Astrocyte of the hippocampus (primary cell): ENCODE measurements at regions not wholly inside any gene's neighbourhood (a gene's known extent, or its start where the extent isn't known, plus 50 kb on each side); places are given as distances from the start of the nearest gene placed in this dataset.
A peak's percentile ranks its signal among the peaks of the same experiment; 100 is the strongest.

Experiments
- DNase-seq: peaks from one replicate; pipeline ENCODE4 v3.0.0; 2011; ENCODE audit warnings: low read depth, low spot score

DNA sequence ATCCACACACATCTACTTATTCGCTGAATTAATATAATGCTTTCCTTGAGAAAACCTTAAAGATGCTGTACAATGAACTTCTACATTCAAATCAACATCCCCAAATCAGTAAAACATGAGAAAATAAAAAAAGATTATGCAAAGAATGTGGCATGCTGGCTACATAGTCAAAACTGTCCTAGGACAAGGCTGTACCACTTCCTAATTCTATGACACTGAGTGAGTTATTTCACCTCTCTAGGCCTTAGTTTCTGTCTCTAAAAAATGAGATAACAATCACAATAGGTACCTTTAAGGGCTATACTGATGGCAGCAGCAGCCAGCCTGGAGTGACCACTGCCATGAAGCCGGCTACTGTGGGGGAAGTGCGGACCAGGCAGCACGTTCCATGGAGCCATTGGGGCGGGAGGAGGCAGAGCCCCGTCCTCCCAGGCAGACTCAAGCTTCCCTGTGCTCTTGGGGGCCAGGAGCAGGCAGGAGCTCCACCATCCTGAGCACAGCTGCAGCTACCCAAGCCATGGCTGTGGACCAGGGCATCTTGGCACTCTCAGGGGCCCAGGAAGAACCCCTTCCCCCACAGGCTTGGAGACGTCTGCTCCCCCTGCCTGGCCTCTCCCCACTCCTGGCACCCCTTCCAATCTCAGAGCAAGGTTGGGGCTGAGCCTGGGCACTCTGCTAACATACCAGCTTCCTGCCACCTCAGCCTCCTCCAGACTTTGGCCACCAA, 110.2 kb downstream of the ELAPOR2 start:
- DNase-seq, result no peak

DNA sequence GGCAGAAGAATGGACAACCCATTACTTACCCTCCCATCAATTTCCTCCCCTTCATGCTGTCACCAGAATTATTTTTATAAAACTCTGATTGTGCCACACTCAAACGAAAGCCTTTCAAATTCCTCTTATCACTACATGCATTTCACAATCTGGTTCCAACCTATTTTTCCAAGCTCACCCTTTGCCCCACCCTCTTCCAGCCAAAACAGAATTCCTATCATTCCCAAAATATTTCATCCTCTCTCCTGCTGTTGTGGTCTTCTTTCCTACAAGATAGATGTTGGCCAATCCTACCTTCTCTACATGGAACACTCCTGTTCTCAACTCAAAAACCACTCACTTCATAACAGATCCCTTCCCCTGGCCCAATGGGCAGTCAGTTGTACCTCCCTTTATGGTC, 111.5 kb downstream of the ELAPOR2 start:
- DNase-seq, result no peak

DNA sequence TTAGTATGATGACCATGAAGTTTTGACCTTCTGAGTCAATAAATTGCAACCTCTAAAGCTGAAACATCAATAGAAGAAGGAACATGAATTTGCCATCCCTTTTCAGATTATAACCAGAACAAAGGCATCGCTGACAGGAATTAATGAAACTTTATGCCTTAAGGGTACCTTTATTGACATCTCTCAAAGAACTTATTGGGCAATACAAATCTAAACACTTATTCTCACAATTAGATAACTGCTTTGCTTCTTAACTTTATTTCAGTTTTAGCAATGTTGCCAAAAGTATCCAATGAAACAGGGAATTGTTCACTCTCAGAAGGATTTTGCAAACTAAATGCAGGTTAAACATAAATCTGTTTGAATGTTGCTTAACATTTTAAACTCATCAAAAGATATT, 116.0 kb downstream of the ELAPOR2 start:
- DNase-seq, result no peak

DNA sequence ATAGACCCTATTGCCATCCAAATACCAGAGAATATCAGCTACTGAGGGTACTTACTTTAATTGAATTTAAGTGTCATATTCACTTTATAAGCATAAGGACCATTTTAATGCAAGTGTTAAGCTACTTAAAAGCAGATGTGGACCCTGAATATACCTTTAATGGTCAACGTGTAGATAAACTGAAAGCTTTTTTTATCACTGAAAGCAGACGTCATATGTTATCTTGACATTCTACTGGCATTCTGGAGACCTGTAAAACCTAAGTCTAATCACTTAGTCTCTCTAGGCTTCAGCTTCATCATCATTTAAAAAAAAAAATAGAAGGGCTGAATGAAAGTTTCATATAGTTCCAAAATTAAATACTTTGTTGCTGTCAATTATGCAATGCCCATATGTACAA, 116.5 kb downstream of the ELAPOR2 start:
- DNase-seq, result no peak

DNA sequence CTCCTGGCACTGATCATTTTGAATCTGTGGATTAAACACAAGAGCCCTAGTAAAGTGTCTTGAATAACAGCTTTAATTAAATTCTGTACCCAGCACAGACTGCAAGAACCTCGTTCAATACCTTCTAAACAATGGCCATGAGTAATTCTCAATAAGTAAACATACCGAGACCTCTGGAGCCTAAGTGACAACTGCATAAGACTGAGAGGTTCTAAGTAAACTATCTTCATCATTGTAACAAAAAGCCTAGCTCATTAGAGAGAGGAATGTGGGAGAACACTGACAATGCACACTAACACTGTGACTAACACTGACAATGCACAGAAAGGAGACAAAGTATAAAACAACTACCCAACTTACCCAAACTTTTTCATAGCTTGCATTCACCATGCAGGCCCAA, 117.4 kb downstream of the ELAPOR2 start:
- peak; percentile 26 for DNase-seq

DNA sequence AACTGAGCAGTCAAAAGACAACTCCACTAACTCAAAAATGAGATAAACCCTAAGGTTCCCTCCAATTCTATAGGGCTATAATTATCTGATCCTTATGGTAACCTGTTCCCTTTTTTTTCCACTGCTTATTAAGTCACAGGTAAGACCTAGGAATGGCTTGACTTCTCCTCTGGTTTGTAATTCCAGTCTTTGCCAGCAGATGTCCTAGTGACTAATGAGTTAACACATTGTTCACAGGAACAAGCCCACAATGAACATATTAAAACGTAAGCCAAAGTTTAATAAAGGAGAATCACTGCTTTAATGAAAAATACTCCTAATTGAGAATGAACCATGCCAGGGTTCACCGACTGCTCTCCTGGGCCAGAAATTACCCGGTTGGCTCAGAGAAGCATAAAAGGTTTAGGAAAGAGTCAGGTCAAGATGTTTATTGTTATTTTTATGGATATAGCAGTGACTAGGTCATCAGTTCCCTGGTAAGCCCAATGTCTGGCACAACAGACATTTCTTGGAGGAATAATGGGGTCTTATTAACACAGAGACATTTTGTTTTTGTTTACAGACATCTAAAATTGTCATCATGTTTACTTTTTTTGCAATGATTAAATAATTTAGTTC, 120.1 kb downstream of the ELAPOR2 start:
- peak; percentile 80 for DNase-seq

DNA sequence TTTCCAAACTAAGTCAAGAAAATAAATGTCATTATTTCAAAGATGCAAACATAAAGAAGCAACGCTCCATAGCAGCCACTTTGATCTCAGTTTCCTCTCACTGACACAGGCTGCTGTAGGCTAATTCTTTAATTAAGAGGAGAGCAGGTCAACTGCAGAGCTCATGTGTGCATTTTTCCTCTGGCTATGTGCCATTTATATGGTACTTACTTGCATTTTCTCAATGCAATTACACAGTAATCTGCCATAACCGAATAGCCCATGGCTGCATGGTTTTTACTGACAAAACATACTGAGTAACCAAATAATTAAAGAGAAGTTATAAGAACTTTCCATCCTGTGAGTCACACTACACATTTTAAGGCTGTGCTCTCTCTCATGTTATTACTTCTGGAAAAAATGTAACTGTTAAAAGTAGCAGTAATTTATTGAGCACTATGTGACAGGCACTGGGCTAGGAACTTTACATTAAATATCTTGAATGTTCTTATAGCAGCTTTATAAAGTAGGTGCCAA, 122.0 kb downstream of the ELAPOR2 start:
- no peak for DNase-seq

DNA sequence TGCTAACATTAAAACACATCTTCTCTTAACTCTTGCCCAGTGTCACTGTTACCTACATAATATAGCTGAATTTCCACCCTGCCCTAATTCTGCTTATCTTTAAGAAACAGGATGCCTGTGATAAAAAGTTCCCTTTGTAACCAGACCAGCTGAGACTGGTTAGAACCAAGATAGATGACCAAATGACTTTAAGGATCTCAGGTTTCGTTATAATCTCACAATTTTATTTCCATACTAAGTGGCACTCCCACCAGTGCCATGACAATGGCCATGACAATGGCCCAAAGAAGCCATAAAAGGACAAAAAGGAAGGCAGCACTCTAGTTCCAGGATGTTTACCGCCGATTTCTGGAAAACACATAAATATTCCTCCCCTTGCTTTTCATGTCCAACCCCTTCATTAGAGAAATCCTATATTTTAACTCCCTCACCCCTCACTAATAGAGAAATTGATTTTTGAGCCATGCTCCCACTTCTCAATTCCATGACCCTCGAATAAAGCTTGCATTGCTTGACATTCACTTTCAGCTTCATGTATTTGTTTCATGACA, 126.1 kb downstream of the ELAPOR2 start:
- DNase-seq, result no peak

DNA sequence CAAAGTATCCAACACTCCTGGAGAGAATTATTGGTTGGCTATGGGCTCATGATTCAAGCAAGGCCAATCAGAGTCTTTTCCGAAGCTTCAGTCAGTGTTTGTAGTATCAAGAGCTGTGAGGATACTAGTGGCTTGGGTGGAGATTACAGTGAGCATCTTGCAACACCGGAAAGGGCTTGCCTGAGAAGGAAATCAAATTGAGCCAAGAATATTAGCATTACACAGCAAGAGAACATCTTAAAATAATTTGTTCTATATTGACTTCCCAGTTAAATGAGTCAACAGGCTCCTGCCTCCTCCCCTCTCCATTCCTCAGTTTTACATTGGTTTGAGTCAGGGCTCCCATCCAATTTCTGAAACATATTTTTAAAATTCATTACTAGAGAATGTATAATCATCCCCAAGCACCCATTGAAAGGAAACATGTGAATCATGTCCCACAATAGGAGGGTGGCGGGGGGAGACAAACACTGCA, 127.4 kb downstream of the ELAPOR2 start:
- peak; percentile 25 for DNase-seq

DNA sequence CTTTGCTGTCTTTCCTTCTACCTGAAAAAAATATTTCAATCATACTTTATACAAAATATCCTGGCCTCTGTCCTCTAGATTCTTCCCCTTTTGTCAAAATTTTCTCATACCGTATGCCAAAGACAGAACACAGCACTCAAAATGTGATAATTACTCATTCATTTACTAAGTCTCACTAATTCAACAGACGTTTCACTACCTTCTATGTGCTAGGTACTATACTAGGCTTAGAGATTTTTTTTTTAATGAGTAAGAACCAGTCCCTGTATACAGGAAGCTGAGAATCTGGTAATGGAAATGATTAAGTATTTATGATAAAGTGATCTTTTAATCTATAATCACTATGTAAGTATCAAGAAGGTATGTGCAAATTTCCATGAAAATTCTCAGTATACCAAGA, 128.0 kb downstream of the ELAPOR2 start:
- no peak for DNase-seq

DNA sequence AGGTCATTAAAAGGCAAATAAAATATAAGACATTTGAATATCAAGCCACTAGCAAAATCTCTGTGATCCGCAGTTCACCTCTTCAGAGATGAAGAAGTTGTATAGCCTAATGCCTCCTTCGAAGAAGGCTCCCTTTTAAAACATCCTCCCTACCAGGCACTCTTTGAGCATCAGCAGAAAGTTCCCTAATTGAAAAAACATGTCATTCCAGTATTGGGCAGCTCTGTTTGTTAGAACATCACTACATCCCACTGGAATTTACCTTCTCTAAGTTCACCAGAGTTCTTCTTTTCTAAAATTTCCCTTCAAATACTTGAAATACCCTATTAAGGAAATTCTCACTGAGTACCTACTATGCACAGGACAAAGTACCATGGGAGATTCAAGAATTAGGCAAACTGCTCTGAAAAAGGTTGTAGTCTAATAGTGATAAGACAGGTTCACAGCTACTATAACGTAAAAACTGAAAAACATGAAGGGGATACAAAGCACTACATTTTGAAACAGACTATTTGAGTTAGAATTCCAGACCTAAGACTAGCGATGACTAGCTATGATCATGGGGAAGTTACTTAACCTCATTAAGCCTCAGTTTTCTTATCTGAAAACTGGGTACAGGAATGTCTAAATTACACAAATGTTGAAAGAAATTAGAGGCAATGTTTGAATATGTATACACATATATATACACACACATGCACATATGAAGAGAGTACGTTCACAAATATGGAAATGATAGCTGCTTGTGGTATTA, 128.7 kb downstream of the ELAPOR2 start:
- DNase-seq, result no peak

DNA sequence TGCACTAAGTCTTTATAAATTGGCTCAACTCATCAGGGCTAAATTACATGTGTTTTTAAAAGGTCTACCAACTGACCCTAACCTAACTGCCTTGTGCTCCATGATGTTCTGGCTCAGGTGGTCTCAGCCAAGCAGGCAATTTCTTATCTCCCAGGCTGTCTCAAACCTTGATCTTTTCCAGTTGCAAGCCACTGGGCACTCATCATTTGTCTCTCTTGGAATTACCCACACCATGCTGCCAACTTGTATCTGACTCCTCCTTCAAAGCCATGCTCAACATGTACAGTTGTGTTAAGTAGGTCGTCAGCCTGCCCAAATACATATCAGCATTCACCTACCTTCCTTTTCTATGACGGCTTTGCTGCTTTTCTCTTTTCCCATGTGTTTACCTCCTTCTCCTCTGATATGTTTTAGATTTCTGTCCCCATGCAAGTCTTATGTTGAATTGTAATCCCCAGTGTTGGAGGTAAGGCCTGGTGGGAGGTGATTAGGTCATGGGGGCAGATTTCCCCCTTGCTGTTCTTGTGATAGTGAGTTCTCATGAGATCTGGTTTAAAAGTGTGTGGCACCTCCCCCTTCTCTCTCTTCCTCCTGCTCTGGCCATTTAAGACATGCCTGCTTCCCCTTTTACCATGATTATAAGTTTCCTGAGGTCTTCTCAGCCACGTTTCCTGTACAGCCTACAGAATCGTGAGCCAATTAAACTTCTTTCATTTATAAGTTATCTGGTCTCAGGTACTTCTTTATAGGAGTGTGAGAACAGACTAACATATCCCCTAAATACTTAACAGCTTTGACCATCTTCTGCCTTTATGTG, 130.0 kb downstream of the ELAPOR2 start:
- DNase-seq, result no peak

DNA sequence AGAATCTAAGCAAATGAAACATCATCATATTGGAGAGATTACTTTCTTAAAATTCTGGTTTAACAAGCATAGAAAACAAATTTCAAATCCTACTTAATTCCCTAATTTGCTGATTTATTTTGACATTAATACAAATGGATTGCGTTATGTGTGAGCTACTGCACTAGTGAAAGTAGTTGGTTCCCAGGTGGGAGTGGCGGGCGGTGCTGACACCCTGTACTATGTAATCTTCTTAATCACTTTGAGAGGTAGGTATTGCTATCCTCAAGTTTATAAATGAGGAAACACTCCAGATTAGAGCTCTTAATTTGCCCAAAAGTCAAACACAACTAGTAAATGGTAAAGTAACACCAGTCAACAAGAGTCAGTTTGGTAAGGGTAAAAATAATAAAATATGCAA, 131.1 kb downstream of the ELAPOR2 start:
- no peak for DNase-seq

DNA sequence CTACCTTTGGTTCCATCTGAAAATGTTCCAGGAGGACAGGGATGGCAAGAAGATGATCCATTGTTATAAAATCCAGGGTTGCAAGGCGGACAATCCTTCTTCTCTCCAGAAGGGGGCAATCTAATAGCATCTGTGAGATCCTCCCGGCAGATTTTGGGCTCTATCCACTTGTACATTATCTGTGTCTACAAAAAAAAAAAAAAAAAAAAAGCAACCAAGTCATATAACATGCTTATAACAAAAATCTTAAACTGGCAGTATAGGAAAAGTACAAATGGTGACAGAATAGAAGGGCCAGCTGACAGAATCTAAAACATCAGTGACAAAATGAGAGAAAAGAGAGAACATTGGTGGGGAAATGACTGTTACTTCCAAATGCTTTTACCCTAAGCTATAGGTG, 132.7 kb downstream of the ELAPOR2 start:
- peak; percentile 63 for DNase-seq

DNA sequence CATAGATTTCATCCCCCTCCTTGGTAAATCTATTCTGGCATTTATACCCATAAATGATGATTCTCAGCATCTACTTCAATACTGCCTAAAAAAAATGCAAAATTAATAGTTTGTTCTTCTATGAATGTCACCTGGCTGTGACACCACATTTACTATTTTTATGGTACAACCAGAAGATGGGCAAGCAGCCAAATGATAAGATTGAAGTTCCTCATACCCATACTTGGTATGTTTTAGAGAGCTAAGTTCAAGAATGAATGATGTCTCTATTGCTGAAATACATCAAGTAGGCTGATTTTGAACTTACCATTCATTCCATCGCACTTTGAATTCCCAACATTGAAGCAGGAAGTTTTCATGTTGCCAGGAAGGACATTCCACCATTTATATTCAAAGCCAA, 134.2 kb downstream of the ELAPOR2 start:
- DNase-seq, result no peak

DNA sequence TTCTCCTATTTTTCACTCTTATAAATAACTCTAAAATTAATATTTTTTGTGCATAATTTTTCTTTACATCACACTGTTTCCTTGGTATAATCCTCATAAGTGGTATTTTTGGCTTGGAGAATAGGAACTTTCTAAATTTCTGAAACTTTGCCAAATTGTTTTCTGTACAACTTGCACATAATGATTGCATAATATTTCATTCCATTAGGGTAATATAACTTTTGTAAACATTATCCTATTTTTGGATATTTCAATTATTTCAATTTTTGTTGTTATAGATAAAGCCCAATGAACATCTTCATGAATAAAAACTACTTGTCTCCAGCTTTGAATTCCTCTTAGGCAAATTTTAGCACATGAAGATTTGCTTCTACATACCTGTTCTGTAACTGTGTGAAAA, 135.9 kb downstream of the ELAPOR2 start:
- DNase-seq, result no peak

DNA sequence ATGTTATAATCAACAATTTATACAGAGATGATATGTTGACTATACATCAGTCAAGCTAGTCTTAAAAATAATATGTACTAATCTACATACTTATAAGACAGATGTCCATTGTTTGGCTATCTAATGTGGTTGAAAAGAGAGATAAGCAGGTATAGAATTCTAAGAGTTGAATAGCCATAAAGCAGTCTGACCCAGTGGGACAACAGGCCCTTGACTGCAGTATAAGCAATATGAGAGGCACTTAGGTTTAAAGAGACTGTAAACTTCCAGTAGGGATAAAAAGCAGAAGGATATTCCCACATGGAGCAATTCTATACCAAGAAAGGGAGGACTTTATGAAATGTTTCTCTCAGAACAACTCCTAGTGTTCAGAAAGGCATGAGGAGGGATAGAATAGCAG, 139.3 kb downstream of the ELAPOR2 start:
- no peak for DNase-seq

DNA sequence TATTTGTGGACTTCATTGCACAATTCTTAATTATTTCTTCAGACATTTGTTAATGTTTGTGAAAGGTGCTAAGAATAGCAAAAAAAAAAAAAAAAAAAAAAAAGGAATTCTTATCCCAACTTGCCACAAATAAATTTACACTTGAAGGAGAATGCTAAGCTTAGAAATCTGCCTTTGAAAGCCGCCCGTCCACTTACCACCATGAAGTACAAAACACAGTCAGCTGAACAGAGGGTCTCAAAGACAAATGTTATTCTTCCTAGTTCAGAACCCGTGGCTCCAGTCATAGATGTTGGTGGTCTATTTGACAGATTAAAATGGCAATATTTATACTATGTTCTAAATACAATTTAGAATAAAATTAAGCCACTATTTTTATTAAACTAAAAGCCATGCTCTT, 141.2 kb downstream of the ELAPOR2 start:
- no peak for DNase-seq

DNA sequence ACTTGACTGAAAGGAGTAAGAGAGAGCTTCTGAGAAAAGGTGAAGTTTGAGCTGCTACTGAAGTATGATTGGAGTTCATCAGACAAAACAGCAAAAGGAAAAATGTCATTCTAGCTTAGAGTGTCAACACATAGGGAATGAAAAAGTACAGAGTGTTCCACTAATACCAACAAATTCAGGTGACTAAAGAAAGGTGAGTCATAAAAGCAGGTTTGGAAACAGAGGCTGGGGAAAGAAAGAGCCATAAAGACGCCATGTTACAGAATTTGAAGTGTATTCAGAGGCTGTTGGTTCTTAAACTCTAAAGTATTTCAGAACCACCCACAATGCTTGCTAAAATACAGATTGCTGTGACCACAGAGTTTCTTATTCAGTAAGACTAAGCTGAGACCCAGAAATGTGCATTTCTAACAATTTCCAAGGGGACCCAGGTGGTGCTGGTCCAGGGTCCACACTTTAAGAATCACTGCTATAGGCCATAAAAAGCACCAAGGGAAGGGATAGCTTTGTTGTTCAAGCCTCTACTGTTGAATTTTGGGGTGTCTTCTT, 143.1 kb downstream of the ELAPOR2 start:
- DNase-seq, result no peak

DNA sequence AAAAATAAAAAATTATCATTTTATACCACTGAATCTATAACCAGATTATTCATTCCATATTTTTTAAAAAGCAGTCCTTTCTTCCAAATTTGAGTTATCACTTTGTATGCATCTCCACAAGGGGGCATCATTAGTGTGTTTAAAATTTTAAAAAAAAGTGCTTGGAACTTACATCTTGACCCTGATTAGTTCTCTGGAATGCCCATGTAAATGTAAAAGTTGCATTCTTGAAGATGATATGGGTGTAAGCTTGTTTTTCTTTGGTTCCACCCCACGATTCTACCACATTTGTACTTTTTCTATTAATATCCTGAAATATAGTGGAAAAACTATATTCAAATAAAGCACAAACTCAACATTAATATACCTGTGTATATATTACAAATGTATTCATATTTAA, 144.9 kb downstream of the ELAPOR2 start:
- DNase-seq, result peak; percentile 18
